Activated CD4-positive, alpha-beta T cell treated with anti-CD3 and anti-CD28 coated beads, Interleukin-2, amount 50 U/mL, for 1 hour (primary cell): ENCODE measurements at regions not wholly inside any gene's neighbourhood (a gene's known extent, or its start where the extent isn't known, plus 50 kb on each side); places are given as distances from the start of the nearest gene placed in this dataset.

Experiments used
- DNase-seq: peaks from one replicate; pipeline ENCODE4 v3.0.0-alpha.2; 2020

- DNase-seq: no peak
These were observed 64.9 kb upstream of the SALL4 start for GRCh38 chr20:51867251-51867650.

DNA sequence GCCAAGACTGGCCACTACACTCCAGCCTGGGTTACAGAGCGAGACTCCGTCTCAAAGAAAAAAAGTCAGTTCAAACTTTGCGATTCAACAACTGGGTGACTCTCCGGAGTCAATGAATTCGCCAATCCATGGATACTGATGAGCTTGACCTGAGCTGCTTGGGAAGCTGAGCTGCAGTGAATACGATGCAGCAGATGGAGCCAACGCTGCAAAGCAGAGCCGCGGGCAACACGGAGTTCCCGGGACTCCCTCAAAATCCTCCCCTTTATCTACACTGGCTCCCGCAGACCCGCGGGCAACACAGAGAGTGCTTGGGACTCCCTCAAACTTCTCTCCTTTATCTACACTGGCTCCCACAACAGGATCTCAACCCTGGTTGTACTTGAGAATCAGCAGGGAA lies 62.6 kb upstream of the SALL4 start:
- DNase-seq: no peak

DNA sequence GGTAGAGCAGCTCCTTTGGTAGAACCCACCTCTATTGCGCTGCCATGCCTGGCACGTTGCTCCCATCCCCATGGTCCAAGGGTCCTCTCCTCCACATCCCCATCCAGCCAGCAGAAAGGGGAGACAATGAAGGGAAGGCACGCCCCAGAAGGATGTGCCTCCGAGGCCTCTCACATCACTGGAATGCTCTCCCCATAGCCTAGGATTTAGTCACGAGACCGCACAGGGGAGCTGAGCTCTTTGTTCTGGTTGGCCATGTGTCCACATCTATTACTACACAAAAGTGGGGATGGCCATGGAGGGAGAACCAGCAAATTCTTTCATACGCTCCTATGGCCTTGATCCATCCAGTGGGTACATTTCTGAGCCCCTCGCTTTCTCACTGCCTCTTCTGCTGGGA lies 60.5 kb upstream of the SALL4 start:
- no peak for DNase-seq

GRCh38 chr20:51861726-51862466 lies 59.6 kb upstream of the SALL4 start:
- no peak for DNase-seq

- DNase-seq: no peak
These were observed 58.0 kb upstream of the SALL4 start for GRCh38 chr20:51860111-51860882.

GRCh38 chr20:51856432-51856831 lies 54.1 kb upstream of the SALL4 start:
- DNase-seq: no peak

- no peak for DNase-seq
These were observed 52.6 kb upstream of the SALL4 start for GRCh38 chr20:51854921-51855320.
